PC-9 (cell line): ENCODE measurements at regions not wholly inside any gene's neighbourhood (a gene's known extent, or its start where the extent isn't known, plus 50 kb on each side); places are given as distances from the start of the nearest gene placed in this dataset.

Experiments used
- CTCF ChIP-seq: fragments of 200-600 bp; sonication (generic); conservative IDR thresholded peaks from 2 replicates; pipeline ENCODE4 v1.6.1; 2017; ENCODE audit warnings: mixed run types, antibody characterized with exemption, mild to moderate bottlenecking, moderate library complexity
- EZH2 ChIP-seq: fragments of 200-600 bp; sonication (generic); IDR thresholded peaks from 2 replicates; pipeline ENCODE4 v1.8.0; 2017; ENCODE audit warnings: antibody characterized with exemption, low read depth

- TF ChIP-seq EZH2 (no peak), CTCF (no peak)
Observed at GRCh38 chr3:164507886-164508285, 570.4 kb downstream of the SI start.
